ENCODE measurements at regions not wholly inside any gene's neighbourhood (a gene's known extent, or its start where the extent isn't known, plus 50 kb on each side); places are given as distances from the start of the nearest gene placed in this dataset.

DNA sequence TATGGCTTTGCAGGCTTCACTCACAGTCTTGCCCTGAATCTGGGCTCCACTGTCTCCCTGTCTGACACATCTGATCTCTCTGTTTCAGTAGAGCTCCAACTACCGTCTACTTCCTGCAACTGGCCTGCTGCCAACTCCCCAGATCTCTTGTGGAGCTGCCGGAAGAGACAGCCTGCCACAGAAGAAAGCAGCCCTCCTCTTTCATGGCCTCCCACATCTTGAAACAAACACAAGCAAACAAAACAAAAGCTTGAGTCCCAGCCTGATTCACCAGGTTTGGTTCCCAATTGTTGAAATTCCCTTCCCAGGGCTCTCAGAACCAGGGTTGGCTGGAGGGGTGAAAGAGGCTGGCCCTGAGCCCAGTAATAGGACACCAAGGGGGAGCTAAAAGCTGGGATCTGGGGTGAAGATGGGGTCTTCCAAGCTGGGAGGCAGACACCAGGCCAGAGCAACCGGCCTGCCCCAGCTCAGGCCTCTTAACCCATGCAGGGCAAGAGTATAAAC, 55.3 kb upstream of the CA12 start:
- Histone ChIP-seq H3K9me3 (ENCODE audit: low read length) (no peaks in the 10 kb centered on the region), H3K27me3 (ENCODE audit: insufficient read depth, low read length) (no peaks in the 10 kb centered on the region), H3K36me3 (ENCODE audit: insufficient read depth, low read length) (no peaks in the 10 kb centered on the region), H3F3A (ENCODE audit: insufficient read depth, low read length) (no peaks in the 10 kb centered on the region), H3K79me2 (ENCODE audit: insufficient read depth, low read length) (no peaks in the 10 kb centered on the region), H3K9me2 (ENCODE audit: low read depth, low read length) (no peaks in the 10 kb centered on the region), H2AFZ (ENCODE audit: low read length) (peak overlapping the region; percentile 88), H3K27ac (ENCODE audit: low read depth, low read length, poor library complexity, severe bottlenecking) (no peak overlapping the region), H3K4me3 (ENCODE audit: low read depth, low read length, poor library complexity, severe bottlenecking) (no peak overlapping the region), H3K4me1 (ENCODE audit: insufficient read depth, low read length, severe bottlenecking) (peaks cover 10% of the 10 kb centered on the region), H3K9ac (ENCODE audit: low read length) (peak overlapping the region; percentile 8; the same call in 1 of the 2 replicates), H3K4me2 (ENCODE audit: low read length) (no peak overlapping the region), H4K20me1 (ENCODE audit: insufficient read depth, low read length) (no peaks in the 10 kb centered on the region)
- no peak for TF ChIP-seq EZH2 (IDR thresholded peaks at IDR 0.05; ENCODE audit: borderline replicate concordance, low read length)
- TF ChIP-seq, protein P1, sequence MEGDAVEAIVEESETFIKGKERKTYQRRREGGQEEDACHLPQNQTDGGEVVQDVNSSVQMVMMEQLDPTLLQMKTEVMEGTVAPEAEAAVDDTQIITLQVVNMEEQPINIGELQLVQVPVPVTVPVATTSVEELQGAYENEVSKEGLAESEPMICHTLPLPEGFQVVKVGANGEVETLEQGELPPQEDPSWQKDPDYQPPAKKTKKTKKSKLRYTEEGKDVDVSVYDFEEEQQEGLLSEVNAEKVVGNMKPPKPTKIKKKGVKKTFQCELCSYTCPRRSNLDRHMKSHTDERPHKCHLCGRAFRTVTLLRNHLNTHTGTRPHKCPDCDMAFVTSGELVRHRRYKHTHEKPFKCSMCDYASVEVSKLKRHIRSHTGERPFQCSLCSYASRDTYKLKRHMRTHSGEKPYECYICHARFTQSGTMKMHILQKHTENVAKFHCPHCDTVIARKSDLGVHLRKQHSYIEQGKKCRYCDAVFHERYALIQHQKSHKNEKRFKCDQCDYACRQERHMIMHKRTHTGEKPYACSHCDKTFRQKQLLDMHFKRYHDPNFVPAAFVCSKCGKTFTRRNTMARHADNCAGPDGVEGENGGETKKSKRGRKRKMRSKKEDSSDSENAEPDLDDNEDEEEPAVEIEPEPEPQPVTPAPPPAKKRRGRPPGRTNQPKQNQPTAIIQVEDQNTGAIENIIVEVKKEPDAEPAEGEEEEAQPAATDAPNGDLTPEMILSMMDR (IDR thresholded peaks at IDR 0.05; ENCODE audit: low read length), result no peak; the same call in 1 of the 2 replicates

DNA sequence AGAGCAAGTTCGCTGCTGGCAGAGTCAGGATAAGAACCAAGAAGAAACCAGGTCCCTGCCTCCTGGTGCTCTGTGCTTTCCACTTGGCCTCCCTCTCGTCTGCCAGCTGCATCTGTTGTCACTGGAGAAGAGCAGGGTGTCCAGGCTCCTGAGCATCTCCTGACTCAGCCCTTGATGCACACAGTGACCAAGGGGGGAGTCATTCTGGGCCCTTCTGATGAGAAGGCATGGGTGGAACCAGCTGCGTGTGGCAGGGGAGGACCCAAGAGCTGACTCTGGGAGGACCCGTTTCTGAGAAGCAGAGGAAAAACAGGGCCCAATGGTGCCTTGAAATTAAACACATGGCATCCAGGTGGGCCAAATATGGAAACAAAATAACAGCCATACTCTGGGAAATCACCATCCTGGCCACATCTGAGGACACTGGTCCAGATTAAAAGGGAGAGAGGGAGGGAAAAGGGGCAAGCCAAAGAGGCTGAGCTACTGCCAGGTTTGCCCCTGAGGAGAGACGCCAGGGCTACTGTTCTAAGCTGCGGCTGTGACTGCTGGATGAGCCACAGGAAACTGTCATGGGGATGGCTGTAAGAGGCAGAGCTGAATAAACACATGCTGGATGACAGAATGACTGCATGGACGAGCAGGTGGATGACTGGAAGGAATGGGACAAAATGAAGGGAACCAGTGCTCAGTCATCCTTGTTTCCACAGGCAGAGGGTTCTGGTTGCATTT, 58.1 kb upstream of the CA12 start:
- Histone ChIP-seq H3K4me1 (ENCODE audit: insufficient read depth, low read length, severe bottlenecking) (peaks cover 10% of the 10 kb centered on the region), H3F3A (ENCODE audit: insufficient read depth, low read length) (no peaks in the 10 kb centered on the region), H3K4me3 (ENCODE audit: low read depth, low read length, poor library complexity, severe bottlenecking) (no peak overlapping the region), H3K9me3 (ENCODE audit: low read length) (no peaks in the 10 kb centered on the region), H3K9ac (ENCODE audit: low read length) (no peak overlapping the region), H3K27me3 (ENCODE audit: insufficient read depth, low read length) (peaks cover 5% of the 10 kb centered on the region; the same call in 1 of the 2 replicates), H3K9me2 (ENCODE audit: low read depth, low read length) (no peaks in the 10 kb centered on the region), H3K79me2 (ENCODE audit: insufficient read depth, low read length) (no peaks in the 10 kb centered on the region), H2AFZ (ENCODE audit: low read length) (no peak overlapping the region), H3K36me3 (ENCODE audit: insufficient read depth, low read length) (no peaks in the 10 kb centered on the region), H3K27ac (ENCODE audit: low read depth, low read length, poor library complexity, severe bottlenecking) (no peak overlapping the region), H4K20me1 (ENCODE audit: insufficient read depth, low read length) (no peaks in the 10 kb centered on the region), H3K4me2 (ENCODE audit: low read length) (no peak overlapping the region)
- no peak for TF ChIP-seq EZH2 (IDR thresholded peaks at IDR 0.05; ENCODE audit: borderline replicate concordance, low read length)
- TF ChIP-seq, protein P1 (IDR thresholded peaks at IDR 0.05; ENCODE audit: low read length), result no peak

DNA sequence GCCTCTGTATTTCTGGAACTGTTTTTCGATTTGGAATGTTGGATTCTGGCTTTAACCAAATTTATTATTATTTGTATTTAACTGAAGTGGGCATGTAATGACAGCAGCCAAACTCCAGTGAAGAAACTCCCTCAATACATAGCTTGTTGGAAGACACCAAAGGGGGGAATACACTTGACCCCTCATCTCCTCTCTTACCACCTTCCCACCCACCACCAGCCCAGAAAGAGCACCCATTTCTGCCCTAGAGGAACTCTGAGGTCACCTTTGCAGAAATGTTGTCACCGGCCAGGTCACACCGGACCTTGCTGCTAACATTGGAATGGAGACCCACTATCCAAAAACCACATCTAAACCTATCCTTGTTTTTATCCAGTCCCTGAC, 58.6 kb upstream of the CA12 start:
- Histone ChIP-seq H4K20me1 (ENCODE audit: insufficient read depth, low read length) (no peaks in the 10 kb centered on the region), H2AFZ (ENCODE audit: low read length) (no peak overlapping the region), H3K4me1 (ENCODE audit: insufficient read depth, low read length, severe bottlenecking) (peaks cover 10% of the 10 kb centered on the region), H3K36me3 (ENCODE audit: insufficient read depth, low read length) (no peaks in the 10 kb centered on the region), H3K79me2 (ENCODE audit: insufficient read depth, low read length) (no peaks in the 10 kb centered on the region), H3K4me3 (ENCODE audit: low read depth, low read length, poor library complexity, severe bottlenecking) (no peak overlapping the region), H3K9ac (ENCODE audit: low read length) (no peak overlapping the region), H3K4me2 (ENCODE audit: low read length) (no peak overlapping the region), H3K9me3 (ENCODE audit: low read length) (no peaks in the 10 kb centered on the region), H3F3A (ENCODE audit: insufficient read depth, low read length) (no peaks in the 10 kb centered on the region), H3K27me3 (ENCODE audit: insufficient read depth, low read length) (peaks cover 5% of the 10 kb centered on the region; the same call in 1 of the 2 replicates), H3K27ac (ENCODE audit: low read depth, low read length, poor library complexity, severe bottlenecking) (no peak overlapping the region), H3K9me2 (ENCODE audit: low read depth, low read length) (no peaks in the 10 kb centered on the region)
- TF ChIP-seq EZH2 (IDR thresholded peaks at IDR 0.05; ENCODE audit: borderline replicate concordance, low read length), result no peak
- TF ChIP-seq, protein P1 (IDR thresholded peaks at IDR 0.05; ENCODE audit: low read length), result no peak

Measured in OCI-LY1 (cell line).